ENCODE measurements at regions not wholly inside any gene's neighbourhood (a gene's known extent, or its start where the extent isn't known, plus 50 kb on each side); places are given as distances from the start of the nearest gene placed in this dataset.

- TF ChIP-seq EZH2 (IDR thresholded peaks at IDR 0.05; ENCODE audit: low read length, missing control alignments) (no peak), CTCF (conservative IDR thresholded peaks at IDR 0.05 in 1 of 2, IDR thresholded peaks at IDR 0.05 in 1 of 2; ENCODE audit: low read depth in 1 of 2, low read length in 2 of 2) (no peak)
Observed at GRCh38 chr2:150296770-150297546, 190.5 kb downstream of the RND3 start.

Measured in fibroblast of lung (primary cell).